NCI-H82 treated with DMSO at 0.1 percent for 48 hours (cell line): ENCODE measurements at regions not wholly inside any gene's neighbourhood (a gene's known extent, or its start where the extent isn't known, plus 50 kb on each side); places are given as distances from the start of the nearest gene placed in this dataset.
"Not testable (repeated sequence)": the region's sequence is repeated elsewhere in the genome, so short reads cannot be mapped to it uniquely, and the experiment has no call there.

Experiments used
- DNase-seq: peaks from one replicate; lab custom pipeline; 2025; ENCODE audit not compliant: unreplicated experiment; lab: John Stamatoyannopoulos, UW

DNA sequence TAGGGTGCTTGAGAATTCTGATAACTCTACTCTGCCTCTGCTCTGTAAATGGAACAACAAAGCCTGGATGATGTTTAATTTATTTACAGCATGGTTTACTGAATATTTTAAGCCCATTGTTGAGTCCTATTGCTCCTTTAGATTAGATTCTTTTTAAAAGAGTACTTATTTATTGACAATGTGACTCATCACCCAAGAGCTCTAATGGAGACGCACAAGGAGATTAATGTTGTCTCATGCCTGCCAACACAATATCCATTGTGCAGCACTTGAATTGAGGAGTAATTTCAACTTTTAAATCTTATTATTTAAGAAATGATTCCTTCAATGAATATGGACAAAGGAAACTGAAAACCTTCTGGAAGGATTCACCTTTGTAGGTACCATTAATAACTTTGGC is 691.4 kb downstream of the ZBBX start:
- DNase-seq, result no peak

DNA sequence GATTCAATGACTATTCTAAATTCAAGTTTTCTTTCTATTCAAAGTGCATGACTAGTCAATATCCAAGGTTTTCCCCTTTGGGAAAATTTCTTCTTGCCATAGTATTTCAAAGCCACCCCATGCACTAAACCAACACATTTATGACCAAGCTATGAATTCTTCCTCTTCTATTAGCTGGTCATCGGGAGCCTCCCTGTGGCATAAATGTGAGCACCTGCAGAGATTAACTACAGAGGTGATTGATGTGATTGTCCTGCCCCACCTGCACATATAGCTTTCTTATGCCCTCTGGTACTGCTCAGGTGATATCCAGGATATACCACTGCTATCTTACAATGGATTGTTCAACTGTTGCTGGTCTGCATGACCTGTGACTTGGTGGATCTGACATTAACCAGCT is 694.9 kb downstream of the ZBBX start:
- no peak for DNase-seq

DNA sequence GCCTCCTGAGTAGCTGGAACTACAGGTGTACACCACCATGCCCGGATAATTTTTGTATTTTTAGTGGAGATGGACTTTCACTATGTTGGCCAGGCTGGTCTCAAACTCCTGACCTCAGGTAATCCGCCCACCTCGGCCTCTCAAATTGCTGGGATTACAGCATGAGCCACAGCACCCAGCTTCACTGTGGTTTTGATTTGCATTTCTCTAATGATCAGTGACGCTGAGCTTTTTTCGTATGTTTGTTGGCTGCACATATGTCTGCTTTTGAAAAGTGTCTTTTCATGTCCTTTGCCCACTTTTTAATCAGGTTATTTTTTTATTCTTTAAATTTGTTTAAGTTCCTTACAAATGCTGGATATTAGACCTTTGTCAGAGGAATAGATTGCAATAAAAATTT is 696.0 kb downstream of the ZBBX start:
- DNase-seq, result not testable (repeated sequence)

DNA sequence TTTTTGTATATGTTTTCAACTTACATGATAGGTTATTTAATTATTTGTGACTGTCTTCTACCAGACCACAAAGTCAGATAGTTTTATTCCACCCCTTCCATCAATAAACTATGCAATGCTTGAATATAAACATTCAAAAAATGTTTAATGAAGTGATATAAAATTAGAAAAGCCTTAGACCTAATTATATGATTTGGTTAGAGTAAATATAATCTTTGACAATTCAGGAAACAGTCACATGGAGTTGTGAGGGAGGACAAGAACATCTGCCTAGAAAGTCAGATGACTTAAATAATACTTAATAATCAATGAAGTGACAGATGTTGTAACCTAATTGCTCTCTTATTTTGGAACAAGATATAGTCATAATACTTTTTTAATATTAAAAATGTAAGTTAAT is 710.3 kb downstream of the ZBBX start:
- no peak for DNase-seq

- DNase-seq, result no peak
Measured at GRCh38 chr3:166663194-166663593, 716.9 kb downstream of the ZBBX start.

- no peak for DNase-seq
Measured at GRCh38 chr3:166661621-166662020, 718.5 kb downstream of the ZBBX start.

- no peak for DNase-seq
Measured at GRCh38 chr3:166660962-166661361, 719.1 kb downstream of the ZBBX start.

GRCh38 chr3:166637984-166638530 is 742.0 kb downstream of the ZBBX start:
- DNase-seq, result no peak

DNA sequence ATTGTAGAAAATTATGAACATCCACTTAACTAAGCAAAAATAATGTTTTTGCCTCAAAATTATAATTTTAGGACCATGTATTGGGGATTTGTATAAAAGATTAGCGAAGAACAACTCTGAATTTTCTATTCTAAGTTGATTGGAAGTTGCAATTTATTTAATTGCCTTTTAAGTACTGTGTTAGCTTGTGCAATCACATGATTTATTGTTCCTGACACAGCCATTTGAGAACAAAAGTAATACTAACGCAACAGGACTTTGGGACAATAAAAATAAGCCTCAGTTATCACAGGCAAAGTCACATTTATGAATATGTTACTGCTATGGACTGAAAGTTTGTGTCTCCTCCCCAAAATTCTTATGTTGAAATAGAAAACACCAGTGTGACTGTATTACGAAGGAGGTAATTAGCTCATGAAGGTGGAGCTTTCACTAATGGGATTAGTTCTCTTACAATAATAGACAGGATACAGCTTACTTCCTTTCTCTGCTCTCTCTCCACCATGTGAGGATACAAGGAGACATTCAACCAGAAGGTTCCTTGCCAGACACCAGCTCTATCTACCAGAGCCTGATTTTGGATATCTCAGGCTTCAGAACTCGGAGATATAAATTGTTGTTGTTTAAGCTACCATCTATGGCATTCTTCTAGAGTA is 745.9 kb downstream of the ZBBX start:
- DNase-seq, result peak; percentile 36

DNA sequence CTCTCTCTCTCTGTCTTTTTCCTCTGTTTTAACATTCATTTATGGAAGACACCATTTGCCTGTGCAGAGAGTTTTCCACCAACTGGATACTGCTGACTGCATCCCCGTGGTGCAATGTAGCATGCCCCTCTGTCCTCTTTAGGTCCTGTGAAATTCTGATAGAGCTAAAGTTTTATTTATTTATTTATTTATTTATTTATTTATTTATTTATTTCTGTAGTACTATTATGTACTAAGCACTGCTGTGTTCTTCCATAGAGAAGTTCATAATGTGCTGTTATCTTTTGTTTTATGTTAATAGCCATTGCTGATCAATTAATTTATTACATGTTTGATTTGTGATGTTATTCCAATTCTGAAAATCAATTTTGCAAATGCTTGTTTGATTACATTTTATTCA is 749.9 kb downstream of the ZBBX start:
- DNase-seq, result no peak

GRCh38 chr3:166613365-166613764 is 766.7 kb downstream of the ZBBX start:
- DNase-seq, result no peak

DNA sequence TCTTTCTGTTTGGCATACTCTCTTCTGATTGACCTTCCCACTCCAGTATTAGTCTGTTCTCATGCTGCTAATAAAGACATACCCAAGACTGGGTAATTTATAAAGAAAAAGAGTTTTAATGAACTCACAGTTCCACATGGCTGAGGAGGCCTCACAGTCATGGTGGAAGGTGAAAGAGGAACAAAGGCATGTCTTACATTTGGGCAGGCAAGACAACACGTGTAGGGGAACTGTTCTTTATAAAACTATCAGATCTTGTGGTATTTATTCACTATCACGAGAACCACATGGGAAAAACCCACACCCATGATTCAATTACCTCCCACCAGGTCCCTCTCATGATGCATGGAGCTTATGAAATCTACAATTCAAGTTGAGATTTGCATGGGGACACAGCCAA is 767.3 kb downstream of the ZBBX start:
- DNase-seq, result not testable (repeated sequence)

GRCh38 chr3:166607933-166608521 is 770.8 kb upstream of the BCHE start:
- no peak for DNase-seq

- no peak for DNase-seq
Measured at GRCh38 chr3:166606988-166607387, 769.8 kb upstream of the BCHE start.

- no peak for DNase-seq
Measured at GRCh38 chr3:166593776-166594175, 756.6 kb upstream of the BCHE start.

GRCh38 chr3:166582236-166582635 is 745.0 kb upstream of the BCHE start:
- DNase-seq, result no peak

DNA sequence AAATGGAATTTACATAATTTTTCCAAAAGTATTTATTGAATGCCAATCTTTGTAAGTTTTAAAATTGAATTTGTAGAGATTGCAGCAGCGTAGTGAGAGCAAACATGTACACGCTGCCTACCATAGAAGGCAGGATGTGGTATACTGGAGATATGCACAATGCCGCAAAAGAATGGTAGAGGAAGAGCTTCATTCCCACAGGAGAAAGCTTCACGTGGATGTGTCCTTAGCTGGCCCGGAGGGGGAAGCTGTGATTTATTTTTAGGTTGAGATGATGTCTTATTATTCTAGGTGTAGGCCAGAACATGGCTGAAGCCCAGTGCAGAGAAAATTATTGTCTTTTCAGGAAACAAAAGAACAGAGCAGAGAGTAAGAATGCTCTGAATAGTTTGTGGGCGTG is 743.3 kb upstream of the BCHE start:
- no peak for DNase-seq

DNA sequence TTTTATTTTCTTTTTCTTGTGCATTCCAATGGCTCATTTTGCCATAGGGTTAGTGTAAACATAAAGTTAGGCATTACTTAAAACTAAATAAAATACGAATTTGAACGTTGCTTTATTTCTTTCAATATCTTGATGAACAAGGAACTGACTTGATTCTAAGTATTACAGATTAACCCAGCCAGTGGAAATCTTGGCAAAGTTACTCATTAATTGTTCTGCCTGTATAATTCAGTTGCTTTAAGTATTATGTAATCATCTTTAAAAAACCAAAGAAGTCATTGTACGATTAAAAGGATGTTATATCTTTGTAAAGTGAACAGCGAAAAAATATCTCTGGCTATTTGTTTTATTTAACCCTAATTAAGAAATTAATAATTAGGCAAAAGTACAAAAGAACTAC is 737.9 kb upstream of the BCHE start:
- no peak for DNase-seq

DNA sequence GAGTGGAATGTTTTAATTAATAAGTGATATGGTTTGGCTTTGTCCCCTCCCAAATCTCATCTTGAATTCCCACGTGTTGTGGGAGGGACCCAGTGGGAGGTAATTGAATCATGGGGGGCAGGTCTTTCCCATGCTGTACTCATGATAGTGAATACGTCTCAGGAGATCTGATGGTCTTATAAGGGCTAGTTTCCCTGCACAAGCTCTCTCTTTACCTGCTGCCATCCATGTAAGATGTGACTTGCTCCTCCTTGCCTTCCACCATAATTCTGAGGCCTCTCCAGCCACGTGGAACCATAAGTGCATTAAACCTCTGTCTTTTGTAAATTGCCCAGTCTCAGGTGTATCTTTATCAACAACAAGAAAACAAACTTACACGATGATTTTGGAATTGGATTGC is 734.5 kb upstream of the BCHE start:
- not testable (repeated sequence) for DNase-seq

GRCh38 chr3:166570102-166570501 is 732.9 kb upstream of the BCHE start:
- no peak for DNase-seq

GRCh38 chr3:166569589-166569988 is 732.4 kb upstream of the BCHE start:
- no peak for DNase-seq

DNA sequence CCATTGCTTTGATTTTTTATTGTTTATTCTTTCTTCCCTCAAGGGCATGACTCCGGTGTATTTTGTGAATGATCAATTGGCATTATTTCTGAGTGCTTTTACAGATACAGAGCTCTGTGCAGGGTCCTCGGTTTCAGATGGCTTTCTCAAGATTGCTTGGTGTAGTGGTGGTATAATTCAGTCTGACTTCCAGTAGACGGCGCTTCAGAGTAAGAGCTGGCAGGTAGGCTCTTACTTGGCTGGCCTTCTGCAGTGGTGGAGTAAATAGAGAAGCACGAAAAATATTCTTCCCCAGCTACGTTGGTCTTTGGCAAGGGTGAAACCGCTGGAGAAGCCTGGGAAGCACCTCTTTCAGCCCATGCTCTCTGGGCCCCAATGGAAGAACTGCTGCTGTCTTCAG is 723.0 kb upstream of the BCHE start:
- DNase-seq, result no peak

DNA sequence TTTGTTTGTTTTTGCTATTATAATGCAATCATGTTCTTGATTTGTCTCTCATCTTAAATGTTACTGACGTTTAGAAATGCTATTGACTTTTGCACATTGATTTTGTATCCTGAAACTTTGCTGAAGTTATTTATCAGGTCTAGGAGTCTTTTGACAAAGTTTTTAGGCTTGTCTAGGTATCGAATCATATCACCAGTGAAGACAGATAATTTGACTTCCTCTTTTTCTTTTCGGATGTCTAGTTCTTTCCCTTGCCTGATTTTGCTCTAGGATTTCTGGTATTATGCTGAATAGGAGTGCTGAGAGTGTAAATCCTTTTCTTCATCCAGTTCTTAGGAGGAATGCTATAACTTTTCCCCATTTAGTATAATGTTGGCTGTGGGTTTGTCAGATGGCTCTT is 719.7 kb upstream of the BCHE start:
- no peak for DNase-seq
